ENCODE measurements at regions not wholly inside any gene's neighbourhood (a gene's known extent, or its start where the extent isn't known, plus 50 kb on each side); places are given as distances from the start of the nearest gene placed in this dataset.

- TF ChIP-seq CTCF (IDR thresholded peaks at IDR 0.05; ENCODE audit: poor library complexity), result no peak
- no peak for TF ChIP-seq EZH2 (IDR thresholded peaks at IDR 0.05; ENCODE audit: borderline replicate concordance)
- no peak for TF ChIP-seq EZH2phosphoT487 (IDR thresholded peaks at IDR 0.05; ENCODE audit: low read depth, severe bottlenecking, unreplicated experiment)
Observed at GRCh38 chr16:85503679-85504231, 109.4 kb upstream of the GSE1 start.

Data from hepatocyte (in vitro differentiated cells).